Skin epidermis (tissue), 12 donors: ENCODE measurements at regions not wholly inside any gene's neighbourhood (a gene's known extent, or its start where the extent isn't known, plus 50 kb on each side); places are given as distances from the start of the nearest gene placed in this dataset.

ENCODE experiments used
- H3K27ac ChIP-seq, 21 experiments: fragments of 200-600 bp; sonication (generic) in 11 of 21; one replicate each; pipeline ENCODE4 v1.5.0; 2020; ENCODE audit warnings: mild to moderate bottlenecking in 3 of 21, inconsistent platforms in 2 of 21, moderate library complexity in 2 of 21
- H3K4me3 ChIP-seq, 7 experiments: fragments of 200-600 bp; sonication (generic) in 2 of 7; one replicate each; pipeline ENCODE4 v1.5.0; 2020; ENCODE audit warnings: inconsistent platforms in 2 of 7, mild to moderate bottlenecking in 2 of 7, moderate library complexity in 1 of 7

- no peak overlapping the region for H3K27ac ChIP-seq
- no peak overlapping the region for H3K4me3 ChIP-seq
Observed at GRCh38 chr1:22365331-22366295, 86.0 kb upstream of the ZBTB40 start.

GRCh38 chr1:22366346-22366745, 85.3 kb upstream of the ZBTB40 start:
- no peak overlapping the region for H3K4me3 ChIP-seq

GRCh38 chr1:22368125-22368524, 83.5 kb upstream of the ZBTB40 start:
- no peak overlapping the region for H3K27ac ChIP-seq
- H3K4me3 ChIP-seq, result no peak overlapping the region

More at GRCh38 chr1:22366346-22366745, 85.3 kb upstream of the ZBTB40 start:
- no peak overlapping the region for H3K27ac ChIP-seq

GRCh38 chr1:22369294-22370189, 82.1 kb upstream of the ZBTB40 start:
- H3K4me3 ChIP-seq, result no peak overlapping the region
- no peak overlapping the region for H3K27ac ChIP-seq

- Histone ChIP-seq H3K27ac (no peak overlapping the region), H3K4me3 (no peak overlapping the region)
Observed at GRCh38 chr1:22370190-22370498, 81.5 kb upstream of the ZBTB40 start.

- Histone ChIP-seq H3K27ac (no peak overlapping the region), H3K4me3 (no peak overlapping the region)
Observed at GRCh38 chr1:22371408-22371807, 80.2 kb upstream of the ZBTB40 start.

- Histone ChIP-seq H3K27ac (no peak overlapping the region), H3K4me3 (no peak overlapping the region)
Observed at GRCh38 chr1:22373252-22373651, 78.4 kb upstream of the ZBTB40 start.

- H3K4me3 ChIP-seq, result no peak overlapping the region
- no peak overlapping the region for H3K27ac ChIP-seq
Observed at GRCh38 chr1:22374001-22374400, 77.7 kb upstream of the ZBTB40 start.

GRCh38 chr1:22375601-22376000, 76.0 kb upstream of the ZBTB40 start:
- Histone ChIP-seq H3K4me3 (no peak overlapping the region), H3K27ac (peak overlapping the region in 10 of 21 experiments; percentile 0 to 79 (median 46))

- no peak overlapping the region for H3K4me3 ChIP-seq
- peak overlapping the region in 8 of 21 experiments; percentile 0 to 79 (median 26) for H3K27ac ChIP-seq
Observed at GRCh38 chr1:22376001-22376400, 75.7 kb upstream of the ZBTB40 start.

- Histone ChIP-seq H3K27ac (peak overlapping the region in 8 of 21 experiments; percentile 0 to 79 (median 14)), H3K4me3 (no peak overlapping the region)
Observed at GRCh38 chr1:22376546-22376945, 75.1 kb upstream of the ZBTB40 start.

- Histone ChIP-seq H3K4me3 (no peak overlapping the region), H3K27ac (peak overlapping the region in 4 of 21 experiments; percentile 7 to 57 (median 26))
Observed at GRCh38 chr1:22376976-22377375, 74.7 kb upstream of the ZBTB40 start.

- Histone ChIP-seq H3K27ac (peak overlapping the region in 9 of 21 experiments; percentile 9 to 74 (median 63)), H3K4me3 (no peak overlapping the region)
Observed at GRCh38 chr1:22379566-22379965, 72.1 kb upstream of the ZBTB40 start.

- H3K27ac ChIP-seq, result peak overlapping the region in 8 of 21 experiments; percentile 28 to 74 (median 60)
- H3K4me3 ChIP-seq, result no peak overlapping the region
Observed at GRCh38 chr1:22380024-22380785, 71.4 kb upstream of the ZBTB40 start.

- H3K4me3 ChIP-seq, result no peak overlapping the region
- H3K27ac ChIP-seq, result no peak overlapping the region
Observed at GRCh38 chr1:22383526-22384294, 67.9 kb upstream of the ZBTB40 start.

- Histone ChIP-seq H3K27ac (no peak overlapping the region), H3K4me3 (no peak overlapping the region)
Observed at GRCh38 chr1:22385537-22385936, 66.1 kb upstream of the ZBTB40 start.

- Histone ChIP-seq H3K27ac (no peak overlapping the region), H3K4me3 (no peak overlapping the region)
Observed at GRCh38 chr1:22386774-22387173, 64.9 kb upstream of the ZBTB40 start.

GRCh38 chr1:22387919-22388580, 63.6 kb upstream of the ZBTB40 start:
- H3K27ac ChIP-seq, result peak overlapping the region in 9 of 21 experiments; percentile 5 to 74 (median 44)
- no peak overlapping the region for H3K4me3 ChIP-seq
